ENCODE measurements at regions not wholly inside any gene's neighbourhood (a gene's known extent, or its start where the extent isn't known, plus 50 kb on each side); places are given as distances from the start of the nearest gene placed in this dataset.

DNA sequence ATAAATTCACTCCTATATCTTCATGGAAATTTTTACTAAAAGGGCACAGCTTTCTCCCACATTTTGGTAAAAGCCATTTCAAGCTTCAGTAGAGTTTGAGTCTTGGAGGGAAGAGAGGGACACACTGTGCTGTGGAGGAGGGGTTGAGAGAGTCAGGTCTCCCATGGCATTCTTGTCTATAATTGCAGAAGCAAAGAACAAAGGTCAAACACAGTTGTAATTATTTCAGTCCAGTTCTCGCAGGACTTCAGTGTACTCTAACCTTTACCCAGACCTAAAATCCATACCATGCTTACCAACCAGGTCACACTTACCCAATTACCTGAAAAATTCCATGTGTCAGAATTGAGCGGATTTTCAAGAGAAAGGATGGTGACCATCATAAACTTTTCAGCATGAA, 298.4 kb downstream of the XPNPEP1 start:
- TF ChIP-seq, protein P1, sequence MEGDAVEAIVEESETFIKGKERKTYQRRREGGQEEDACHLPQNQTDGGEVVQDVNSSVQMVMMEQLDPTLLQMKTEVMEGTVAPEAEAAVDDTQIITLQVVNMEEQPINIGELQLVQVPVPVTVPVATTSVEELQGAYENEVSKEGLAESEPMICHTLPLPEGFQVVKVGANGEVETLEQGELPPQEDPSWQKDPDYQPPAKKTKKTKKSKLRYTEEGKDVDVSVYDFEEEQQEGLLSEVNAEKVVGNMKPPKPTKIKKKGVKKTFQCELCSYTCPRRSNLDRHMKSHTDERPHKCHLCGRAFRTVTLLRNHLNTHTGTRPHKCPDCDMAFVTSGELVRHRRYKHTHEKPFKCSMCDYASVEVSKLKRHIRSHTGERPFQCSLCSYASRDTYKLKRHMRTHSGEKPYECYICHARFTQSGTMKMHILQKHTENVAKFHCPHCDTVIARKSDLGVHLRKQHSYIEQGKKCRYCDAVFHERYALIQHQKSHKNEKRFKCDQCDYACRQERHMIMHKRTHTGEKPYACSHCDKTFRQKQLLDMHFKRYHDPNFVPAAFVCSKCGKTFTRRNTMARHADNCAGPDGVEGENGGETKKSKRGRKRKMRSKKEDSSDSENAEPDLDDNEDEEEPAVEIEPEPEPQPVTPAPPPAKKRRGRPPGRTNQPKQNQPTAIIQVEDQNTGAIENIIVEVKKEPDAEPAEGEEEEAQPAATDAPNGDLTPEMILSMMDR (IDR thresholded peaks at IDR 0.05 in 2 of 3, conservative IDR thresholded peaks at IDR 0.05 in 1 of 3; ENCODE audit: borderline replicate concordance in 1 of 3, insufficient read depth in 1 of 3, low read depth in 2 of 3, low read length in 2 of 3) = no peak
- TF ChIP-seq SIN3A (IDR thresholded peaks at IDR 0.05; ENCODE audit: low read depth) (no peak), POLR2A (IDR thresholded peaks at IDR 0.05; ENCODE audit: borderline replicate concordance, extremely low read depth, insufficient read depth, insufficient read length) (no peak), EZH2 (IDR thresholded peaks at IDR 0.05) (no peak), TCF7L2 (IDR thresholded peaks at IDR 0.05; ENCODE audit: borderline replicate concordance, extremely low read depth, insufficient read depth, insufficient read length) (no peak), ZNF274 (IDR thresholded peaks at IDR 0.05; ENCODE audit: low read depth, low read length) (no peak), POLR2AphosphoS5 (IDR thresholded peaks at IDR 0.05; ENCODE audit: low read depth, low read length) (no peak), SP1 (IDR thresholded peaks at IDR 0.05; ENCODE audit: low read depth) (no peak)
- TF ChIP-seq, protein P2, sequence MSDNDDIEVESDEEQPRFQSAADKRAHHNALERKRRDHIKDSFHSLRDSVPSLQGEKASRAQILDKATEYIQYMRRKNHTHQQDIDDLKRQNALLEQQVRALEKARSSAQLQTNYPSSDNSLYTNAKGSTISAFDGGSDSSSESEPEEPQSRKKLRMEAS (IDR thresholded peaks at IDR 0.05) = no peak
- TF ChIP-seq, protein P3, sequence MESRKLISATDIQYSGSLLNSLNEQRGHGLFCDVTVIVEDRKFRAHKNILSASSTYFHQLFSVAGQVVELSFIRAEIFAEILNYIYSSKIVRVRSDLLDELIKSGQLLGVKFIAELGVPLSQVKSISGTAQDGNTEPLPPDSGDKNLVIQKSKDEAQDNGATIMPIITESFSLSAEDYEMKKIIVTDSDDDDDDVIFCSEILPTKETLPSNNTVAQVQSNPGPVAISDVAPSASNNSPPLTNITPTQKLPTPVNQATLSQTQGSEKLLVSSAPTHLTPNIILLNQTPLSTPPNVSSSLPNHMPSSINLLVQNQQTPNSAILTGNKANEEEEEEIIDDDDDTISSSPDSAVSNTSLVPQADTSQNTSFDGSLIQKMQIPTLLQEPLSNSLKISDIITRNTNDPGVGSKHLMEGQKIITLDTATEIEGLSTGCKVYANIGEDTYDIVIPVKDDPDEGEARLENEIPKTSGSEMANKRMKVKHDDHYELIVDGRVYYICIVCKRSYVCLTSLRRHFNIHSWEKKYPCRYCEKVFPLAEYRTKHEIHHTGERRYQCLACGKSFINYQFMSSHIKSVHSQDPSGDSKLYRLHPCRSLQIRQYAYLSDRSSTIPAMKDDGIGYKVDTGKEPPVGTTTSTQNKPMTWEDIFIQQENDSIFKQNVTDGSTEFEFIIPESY (IDR thresholded peaks at IDR 0.05; ENCODE audit: extremely low read depth, insufficient replicate concordance, low read length) = no peak

Measured in HCT116 (cell line).